Sciatic nerve (tissue), 2 donors: ENCODE measurements at regions not wholly inside any gene's neighbourhood (a gene's known extent, or its start where the extent isn't known, plus 50 kb on each side); places are given as distances from the start of the nearest gene placed in this dataset.
"Not testable (repeated sequence)": the region's sequence is repeated elsewhere in the genome, so short reads cannot be mapped to it uniquely, and the experiment has no call there.

Experiments used
- ATAC-seq: fragments of 200-7000 bp; cut with Tn5 transposase; one replicate; pipeline ENCODE4 v1.9.1; 2020; ENCODE audit warnings: mild to moderate bottlenecking, moderate library complexity
- DNase-seq: peaks from one replicate; pipeline ENCODE4 v3.0.0-alpha.2; 2020; ENCODE audit warnings: low spot score
- intact Hi-C: fragments of 100-400 bp; cut with DNase I; formaldehyde crosslinking; loops from one replicate; pipeline ENCODE4 v1.14.2; 2022
- donor health status: DM: no; HTN: no; CAD: no.
- donor health status: DM: no; HTN: no; CAD: no.

GRCh38 chr13:81207231-81207630, 866.3 kb upstream of the SPRY2 start:
- intact Hi-C loops = no loop called here
- ATAC-seq = no peak
- no peak for DNase-seq

GRCh38 chr13:81203783-81204182, 862.9 kb upstream of the SPRY2 start:
- intact Hi-C loops = no loop called here
- ATAC-seq = no peak
- no peak for DNase-seq

DNA sequence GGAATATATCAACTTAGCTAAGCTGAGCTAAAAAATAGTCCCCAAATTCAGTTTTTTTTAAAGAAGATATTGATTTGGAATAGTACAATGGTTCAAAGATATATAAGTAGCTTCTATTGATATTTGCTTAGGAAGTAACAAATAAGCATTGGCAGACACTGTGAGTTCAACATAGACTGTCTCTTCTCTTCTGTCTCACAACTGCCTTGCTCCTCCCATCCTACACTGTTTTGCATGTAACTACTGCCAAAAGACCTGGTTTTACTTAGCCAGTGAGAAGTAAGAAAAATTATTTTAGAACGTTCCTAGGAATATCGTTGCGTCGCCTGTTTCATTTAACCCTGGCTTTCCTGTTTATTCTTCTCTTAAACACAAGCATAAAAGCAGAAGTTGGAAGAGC, 859.0 kb upstream of the SPRY2 start:
- intact Hi-C loops = no loop called here
- ATAC-seq = no peak
- DNase-seq = no peak

DNA sequence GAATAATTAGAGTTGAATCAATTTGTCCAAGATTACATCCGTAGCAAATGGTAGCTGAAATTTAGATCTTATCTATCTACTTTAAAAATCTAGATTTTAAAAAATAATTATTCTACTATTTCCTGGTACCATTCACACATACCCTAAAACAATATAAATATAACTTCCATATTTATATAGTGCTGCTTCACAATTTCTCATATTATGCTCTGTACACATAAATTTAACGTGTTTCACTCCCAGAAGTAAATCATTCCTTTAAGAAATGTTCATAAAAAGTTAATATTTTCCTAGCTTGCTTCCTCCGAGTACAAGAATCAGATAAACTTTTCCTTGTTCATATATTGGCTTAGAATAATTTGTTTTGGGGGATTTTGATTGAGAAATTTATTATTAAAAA, 857.0 kb upstream of the SPRY2 start:
- DNase-seq (no peak), ATAC-seq (no peak)
- intact Hi-C loops = no loop called here

GRCh38 chr13:81197483-81197882, 856.6 kb upstream of the SPRY2 start:
- no peak for DNase-seq
- intact Hi-C loops = no loop called here
- no peak for ATAC-seq

DNA sequence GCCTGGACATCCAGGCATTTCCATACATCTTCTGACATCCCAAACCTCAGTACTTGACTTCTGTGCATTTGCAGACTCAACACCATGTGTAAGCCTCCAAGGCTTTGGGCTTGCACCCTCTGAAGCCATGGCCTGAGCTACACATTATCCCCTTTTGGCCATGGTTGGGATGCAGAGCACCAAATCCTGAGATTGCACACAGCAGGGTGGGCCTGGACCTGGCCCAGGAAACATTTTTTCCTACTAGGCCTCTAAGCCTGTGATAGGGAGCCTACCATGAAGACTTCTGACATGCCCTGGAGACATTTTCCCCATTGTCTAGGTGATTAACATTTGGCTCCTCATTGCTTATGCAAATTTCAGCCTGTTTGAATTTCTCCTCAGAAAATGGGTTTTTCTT, 853.4 kb upstream of the SPRY2 start:
- no peak for ATAC-seq
- DNase-seq = no peak
- intact Hi-C loops = no loop called here

GRCh38 chr13:81184556-81185265, 843.8 kb upstream of the SPRY2 start:
- intact Hi-C loops = no loop called here
- DNase-seq = no peak
- ATAC-seq = no peak

- DNase-seq (no peak), ATAC-seq (no peak)
- intact Hi-C loops = no loop called here
Measured at GRCh38 chr13:81172603-81173002, 831.7 kb upstream of the SPRY2 start.

DNA sequence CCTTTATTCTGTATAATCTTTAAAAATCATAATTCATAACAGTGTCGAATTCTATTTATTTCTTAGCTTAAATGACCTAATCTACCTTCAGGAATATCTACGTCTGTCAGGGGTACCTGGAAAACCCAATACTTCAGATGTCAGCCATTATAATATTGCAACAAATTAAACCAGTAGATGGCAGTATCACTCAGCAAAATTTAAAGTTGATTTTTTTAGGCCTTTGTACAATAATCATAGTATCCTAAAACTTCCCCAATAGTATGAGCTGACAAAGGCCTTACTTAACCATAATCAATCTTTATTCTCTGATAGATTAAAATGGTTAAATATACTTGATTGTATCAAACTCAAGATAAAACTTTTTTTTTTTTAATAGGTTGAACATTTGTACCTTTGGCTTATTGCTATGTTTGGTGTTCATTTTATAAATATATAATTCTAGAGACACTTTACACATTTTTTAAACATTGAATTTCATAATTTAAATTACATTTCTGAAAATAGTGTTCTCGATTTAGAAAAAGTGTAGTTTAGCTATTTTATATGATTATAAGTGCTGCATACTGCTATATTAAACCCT, 830.2 kb upstream of the SPRY2 start:
- intact Hi-C loops = no loop called here
- no peak for ATAC-seq

DNA sequence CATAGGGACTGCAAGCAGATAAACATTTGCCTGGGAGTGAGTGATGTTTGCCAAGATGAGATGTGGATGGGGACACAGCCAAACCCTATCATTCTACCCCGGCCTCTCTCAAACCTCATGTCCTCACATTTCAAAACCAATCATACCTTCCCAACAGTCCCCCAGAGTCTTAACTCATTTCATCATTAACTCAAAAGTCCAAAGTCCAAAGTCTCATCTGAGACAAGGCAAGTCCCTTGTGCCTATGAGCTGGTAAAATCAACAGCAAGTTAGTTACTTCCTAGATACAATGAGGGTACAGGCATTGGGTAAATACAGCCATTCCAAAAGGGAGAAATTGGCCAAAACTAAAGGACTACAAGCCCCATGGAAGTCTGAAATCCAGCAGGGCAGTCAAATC, 822.9 kb upstream of the SPRY2 start:
- ATAC-seq, DNase-seq, intact Hi-C loops: not testable (repeated sequence)

More for the DNA sequence above, 830.2 kb upstream of the SPRY2 start:
- DNase-seq = no peak

DNA sequence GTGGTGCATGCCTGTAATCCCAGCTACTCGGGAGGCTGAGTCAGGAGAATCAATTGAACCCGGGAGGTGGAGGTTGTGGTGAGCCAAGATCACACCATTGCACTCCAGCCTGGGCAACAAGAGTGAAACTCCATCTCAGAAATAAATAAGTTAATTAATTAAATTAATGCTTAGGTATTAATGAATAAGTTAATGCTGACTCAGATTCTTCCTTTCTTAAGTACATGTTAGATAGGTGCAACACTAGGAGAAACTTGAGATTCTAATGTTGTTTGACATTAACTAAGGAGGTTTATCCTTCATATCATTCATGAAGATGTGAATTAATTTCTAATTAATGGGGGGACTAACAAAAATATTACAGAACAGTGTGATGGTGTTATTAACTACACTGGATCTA, 812.6 kb upstream of the SPRY2 start:
- intact Hi-C loops = no loop called here
- no peak for ATAC-seq
- no peak for DNase-seq

DNA sequence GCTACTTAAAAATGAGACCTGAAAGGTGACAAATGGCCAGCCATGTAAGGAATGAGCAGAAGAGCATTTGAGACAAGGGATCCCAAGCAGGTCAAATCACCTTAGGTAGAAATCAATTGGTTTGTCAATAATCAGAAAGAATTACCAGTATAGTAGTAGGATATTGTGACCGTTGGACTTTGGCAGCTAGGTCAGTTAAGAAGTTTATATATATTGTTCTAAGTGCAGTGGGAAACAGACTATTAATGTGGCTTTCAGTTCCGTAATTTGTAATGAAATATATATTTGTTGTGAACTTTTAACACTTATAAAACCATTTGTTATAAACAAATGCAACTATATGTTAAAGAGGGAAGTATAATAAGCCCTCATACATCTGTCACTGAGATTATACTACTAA, 807.9 kb upstream of the SPRY2 start:
- no peak for ATAC-seq

GRCh38 chr13:81146576-81146975, 805.6 kb upstream of the SPRY2 start:
- intact Hi-C loops, ATAC-seq, DNase-seq: not testable (repeated sequence)

More for the DNA sequence above, 807.9 kb upstream of the SPRY2 start:
- intact Hi-C loops = no loop called here
- no peak for DNase-seq

DNA sequence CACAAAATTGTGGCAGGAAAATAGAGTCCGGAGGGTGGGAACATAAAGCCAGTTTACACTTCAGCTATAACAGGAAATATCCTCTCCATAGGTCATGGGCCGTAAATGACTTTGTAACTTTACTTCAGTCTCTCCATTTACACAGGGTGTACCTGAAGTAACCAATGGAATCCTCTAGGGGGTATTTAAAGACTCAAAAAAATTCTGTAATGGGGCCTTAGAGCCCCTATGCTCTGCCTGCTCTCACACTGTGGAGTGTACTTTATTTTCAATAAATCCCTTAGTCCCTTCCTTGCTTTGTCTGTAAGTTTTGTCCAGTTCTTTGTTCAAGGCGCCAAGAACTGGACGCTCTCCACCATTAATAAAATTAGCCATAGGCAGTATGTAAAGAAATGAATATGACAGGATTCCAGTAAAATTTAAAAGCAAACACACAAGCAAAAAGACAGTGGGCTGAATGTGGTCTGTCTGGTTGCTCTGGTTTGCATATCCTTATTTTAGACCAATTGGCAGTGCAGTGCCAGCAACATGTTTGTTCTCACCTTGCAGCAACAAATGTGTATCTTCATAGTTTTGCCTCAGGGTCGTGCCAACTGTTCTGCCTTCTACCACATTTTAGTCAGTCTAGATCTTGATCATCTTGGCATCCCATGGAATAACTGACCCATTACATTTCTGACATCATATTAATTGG, 801.5 kb upstream of the SPRY2 start:
- DNase-seq (no peak), ATAC-seq (no peak)
- intact Hi-C loops = no loop called here

- intact Hi-C loops = no loop called here
- DNase-seq (no peak), ATAC-seq (no peak)
Measured at GRCh38 chr13:81140675-81141074, 799.7 kb upstream of the SPRY2 start.

DNA sequence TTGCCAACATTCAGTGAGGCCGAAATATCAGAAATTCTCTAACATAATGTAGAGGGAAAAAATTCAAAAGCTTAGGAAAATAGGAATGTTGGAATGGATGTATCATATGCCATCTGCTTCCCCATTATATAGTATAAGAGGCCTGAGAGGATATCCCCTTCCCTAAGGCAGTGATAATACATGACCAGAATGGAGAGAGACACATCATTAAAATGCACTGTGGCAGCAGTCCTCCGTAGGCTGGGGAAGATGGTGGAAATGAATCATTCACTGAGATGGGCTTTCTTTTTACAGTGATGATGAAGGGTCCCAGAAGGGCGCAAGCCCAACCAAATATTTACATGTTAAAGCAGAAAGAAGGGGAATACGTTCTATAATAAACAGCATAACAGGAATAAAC, 799.1 kb upstream of the SPRY2 start:
- intact Hi-C loops = no loop called here

GRCh38 chr13:81138353-81138980, 797.5 kb upstream of the SPRY2 start:
- ATAC-seq = no peak
- intact Hi-C loops = no loop called here
- DNase-seq = no peak

More for the DNA sequence above, 799.1 kb upstream of the SPRY2 start:
- DNase-seq (no peak), ATAC-seq (no peak)

DNA sequence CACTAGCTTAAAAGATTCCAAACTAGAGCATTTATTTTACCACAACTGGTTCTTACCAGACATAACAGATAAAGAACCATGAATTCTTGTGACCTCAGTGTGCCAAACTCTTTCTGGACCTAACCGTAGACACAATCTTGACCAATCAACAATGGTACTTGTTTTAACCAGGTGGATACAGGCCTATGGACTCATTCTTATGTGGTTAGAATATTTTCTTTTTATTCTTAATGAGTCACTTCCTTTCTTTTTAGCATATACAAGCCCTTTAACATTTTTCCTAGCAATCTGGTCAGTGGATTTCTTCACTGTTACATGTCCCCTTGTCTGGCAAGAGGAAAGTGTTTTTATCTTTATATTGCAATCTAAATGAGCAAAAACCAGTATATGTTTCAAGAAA, 792.1 kb upstream of the SPRY2 start:
- ATAC-seq (no peak), DNase-seq (no peak)
- intact Hi-C loops = no loop called here

GRCh38 chr13:81117416-81117815, 776.5 kb upstream of the SPRY2 start:
- no peak for DNase-seq
- intact Hi-C loops = no loop called here
- no peak for ATAC-seq
